Pancreas (tissue), 10 donors: ENCODE measurements at regions not wholly inside any gene's neighbourhood (a gene's known extent, or its start where the extent isn't known, plus 50 kb on each side); places are given as distances from the start of the nearest gene placed in this dataset.

ENCODE experiments used
- ATAC-seq, 4 donors: fragments of 200-7000 bp; cut with Tn5 transposase; one replicate each; pipeline versions ENCODE4 v1.8.0 to v1.9.1; 2020; ENCODE audit warnings: mild to moderate bottlenecking in 4 of 4, moderate library complexity in 4 of 4
- DNase-seq, 6 donors: peaks; one replicate each; pipeline ENCODE4 v3.0.0-alpha.2; 2020
- FAIRE-seq: peaks from 2 replicates; lab custom pipeline; 2012; peaks lifted over from hg19 to GRCh38; lab: Jason Lieb, UNC
- H3K27ac ChIP-seq, 4 donors: fragments of 200-600 bp; sonication (generic); 1 replicate in 3 of 4; 2 replicates in 1 of 4; pipeline versions ENCODE4 v1.5.0 to v1.8.0; 2020
- H3K27me3 ChIP-seq, 4 donors: fragments of 200-600 bp; one replicate each; pipeline ENCODE4 v1.8.0; 2021
- H3K36me3 ChIP-seq, 3 donors: fragments of 200-600 bp; sonication (generic) in 1 of 3; one replicate each; pipeline versions ENCODE4 v1.5.0 to v1.8.0; 2020 to 2021
- H3K4me1 ChIP-seq, 3 donors: fragments of 200-600 bp; one replicate each; pipeline ENCODE4 v1.8.0; 2021
- H3K4me3 ChIP-seq, 4 donors: fragments of 200-600 bp; sonication (generic) in 2 of 4; one replicate each; pipeline versions ENCODE4 v1.5.0 to v1.8.0; 2020 to 2021
- H3K9me3 ChIP-seq, 4 donors: fragments of 200-600 bp; one replicate each; pipeline ENCODE4 v1.8.0; 2021
- WGBS, 2 donors: extraction: QIAGEN DNeasy Blood & Tissue Kit; methylation state at CpG; one replicate each; pipeline ENCODE4 v1.1.7; 2013; 5-methylcytosine and 5-hydroxymethylcytosine counted together
- intact Hi-C, 3 donors: fragments of 100-400 bp; cut with DNase I; formaldehyde crosslinking; loops; one replicate each; pipeline versions ENCODE4 v1.11.1 to v1.14.2; 2022
- TF ChIP-seq, protein P1 (sequence below), 4 donors: fragments of 200-600 bp; sonication (generic) in 3 of 4; IDR thresholded peaks; one replicate each; pipeline versions ENCODE4 v1.5.0 to v1.8.0; 2021; ENCODE audit warnings: antibody characterized with exemption in 4 of 4
- donor health status: healthy with polysubstance abuse.
- donor health status: DM: no; HTN: no; CAD: no; lungs with moderate emphysema.
- donor health status: DM: no; HTN: no; CAD: no.
- donor health status: control.
- donor health status: control.
- donor health status: Bipolar disorder and iron deficiency.
- donor health status: DM: yes; HTN: yes; CAD: no.
- donor health status: DM: no; HTN: no; CAD: no.
- donor health status: DM: no; HTN: no; CAD: no.
- donor health status: DM: yes; HTN: yes; CAD: no.

DNA sequence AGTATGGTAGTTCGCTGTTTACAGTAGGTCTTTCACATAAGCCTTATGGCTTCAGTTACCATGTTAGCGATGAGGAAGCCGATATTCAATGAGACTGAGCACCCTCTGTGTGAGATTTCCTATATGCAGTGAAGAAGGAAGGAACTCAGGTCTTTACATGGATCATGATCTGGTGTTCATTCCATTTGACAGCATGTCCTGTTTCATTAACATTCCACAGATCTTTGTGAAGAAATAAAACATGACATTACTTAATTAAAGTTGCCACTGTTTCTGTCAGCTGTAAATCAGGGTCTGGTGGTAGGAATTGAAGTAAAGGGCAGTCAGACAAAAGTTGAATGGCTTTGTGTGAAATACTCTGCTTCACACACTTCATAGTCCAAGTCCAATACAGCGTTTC, 768.6 kb downstream of the ZPLD1 start:
- Histone ChIP-seq H3K9me3 (no peaks in the 10 kb centered on the region), H3K27ac (no peak overlapping the region), H3K36me3 (no peaks in the 10 kb centered on the region), H3K4me1 (no peaks in the 10 kb centered on the region), H3K4me3 (no peak overlapping the region), H3K27me3 (peaks cover 0 to 3% (median 0%) of the 10 kb centered on the region in 4 donors)
- ATAC-seq (no peak), FAIRE-seq (no peak), DNase-seq (no peak)
- TF ChIP-seq, protein P1, sequence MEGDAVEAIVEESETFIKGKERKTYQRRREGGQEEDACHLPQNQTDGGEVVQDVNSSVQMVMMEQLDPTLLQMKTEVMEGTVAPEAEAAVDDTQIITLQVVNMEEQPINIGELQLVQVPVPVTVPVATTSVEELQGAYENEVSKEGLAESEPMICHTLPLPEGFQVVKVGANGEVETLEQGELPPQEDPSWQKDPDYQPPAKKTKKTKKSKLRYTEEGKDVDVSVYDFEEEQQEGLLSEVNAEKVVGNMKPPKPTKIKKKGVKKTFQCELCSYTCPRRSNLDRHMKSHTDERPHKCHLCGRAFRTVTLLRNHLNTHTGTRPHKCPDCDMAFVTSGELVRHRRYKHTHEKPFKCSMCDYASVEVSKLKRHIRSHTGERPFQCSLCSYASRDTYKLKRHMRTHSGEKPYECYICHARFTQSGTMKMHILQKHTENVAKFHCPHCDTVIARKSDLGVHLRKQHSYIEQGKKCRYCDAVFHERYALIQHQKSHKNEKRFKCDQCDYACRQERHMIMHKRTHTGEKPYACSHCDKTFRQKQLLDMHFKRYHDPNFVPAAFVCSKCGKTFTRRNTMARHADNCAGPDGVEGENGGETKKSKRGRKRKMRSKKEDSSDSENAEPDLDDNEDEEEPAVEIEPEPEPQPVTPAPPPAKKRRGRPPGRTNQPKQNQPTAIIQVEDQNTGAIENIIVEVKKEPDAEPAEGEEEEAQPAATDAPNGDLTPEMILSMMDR (IDR thresholded peaks at IDR 0.05) = no peak
- intact Hi-C loops = no loop called here
- 87 to 95% methylated on average over 4 of the region's 4 CpGs for WGBS, 2 donors

DNA sequence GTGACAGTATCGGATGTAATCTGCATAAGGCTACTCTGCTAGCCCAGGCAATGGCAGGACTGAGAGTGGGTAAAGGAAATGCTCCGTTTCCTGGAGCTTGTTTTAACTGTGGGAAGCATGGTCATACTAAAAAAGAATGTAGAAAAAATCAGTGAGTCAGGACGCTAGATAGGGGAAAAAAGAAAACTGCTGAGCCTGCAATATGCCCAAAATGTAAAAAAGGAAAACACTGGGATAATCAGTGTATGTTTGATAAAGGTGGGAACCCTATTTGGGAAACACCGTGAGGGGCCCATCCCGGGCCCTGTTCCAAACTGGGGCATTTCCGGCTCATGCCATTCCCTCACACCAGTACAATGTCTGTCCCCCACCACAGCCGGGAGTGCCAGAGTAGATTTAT, 775.8 kb downstream of the ZPLD1 start:
- intact Hi-C loops = no loop called here
- Histone ChIP-seq H3K4me3 (no peak overlapping the region), H3K36me3 (no peaks in the 10 kb centered on the region), H3K9me3 (no peaks in the 10 kb centered on the region), H3K4me1 (no peaks in the 10 kb centered on the region), H3K27ac (no peak overlapping the region), H3K27me3 (peaks cover 0 to 3% (median 0%) of the 10 kb centered on the region in 4 donors)
- no peak for DNase-seq
- ATAC-seq = no peak
- no peak for FAIRE-seq
- TF ChIP-seq, protein P1 (IDR thresholded peaks at IDR 0.05) = no peak
- 64 to 65% methylated on average over 7 of the region's 7 CpGs for WGBS, 2 donors

- ATAC-seq (no peak), FAIRE-seq (no peak), DNase-seq (no peak)
- Histone ChIP-seq H3K4me1 (no peaks in the 10 kb centered on the region), H3K4me3 (no peak overlapping the region), H3K36me3 (no peaks in the 10 kb centered on the region), H3K27ac (no peak overlapping the region), H3K9me3 (no peaks in the 10 kb centered on the region), H3K27me3 (no peaks in the 10 kb centered on the region)
- intact Hi-C loops = no loop called here
- 36 to 71% methylated on average over 1 of the region's 1 CpG for WGBS, 2 donors
- TF ChIP-seq, protein P1 (IDR thresholded peaks at IDR 0.05) = no peak
Observed at GRCh38 chr3:103218146-103218545, 783.3 kb downstream of the ZPLD1 start.

- Histone ChIP-seq H3K36me3 (no peaks in the 10 kb centered on the region), H3K4me1 (no peaks in the 10 kb centered on the region), H3K27me3 (no peaks in the 10 kb centered on the region), H3K9me3 (no peaks in the 10 kb centered on the region), H3K27ac (no peak overlapping the region), H3K4me3 (no peak overlapping the region)
- no peak for FAIRE-seq
- no peak for ATAC-seq
- intact Hi-C loops = no loop called here
- TF ChIP-seq, protein P1 (IDR thresholded peaks at IDR 0.05) = no peak
- 92 to 100% methylated on average over 1 of the region's 1 CpG for WGBS, 2 donors
- no peak for DNase-seq
Observed at GRCh38 chr3:103218793-103219192, 784.0 kb downstream of the ZPLD1 start.

DNA sequence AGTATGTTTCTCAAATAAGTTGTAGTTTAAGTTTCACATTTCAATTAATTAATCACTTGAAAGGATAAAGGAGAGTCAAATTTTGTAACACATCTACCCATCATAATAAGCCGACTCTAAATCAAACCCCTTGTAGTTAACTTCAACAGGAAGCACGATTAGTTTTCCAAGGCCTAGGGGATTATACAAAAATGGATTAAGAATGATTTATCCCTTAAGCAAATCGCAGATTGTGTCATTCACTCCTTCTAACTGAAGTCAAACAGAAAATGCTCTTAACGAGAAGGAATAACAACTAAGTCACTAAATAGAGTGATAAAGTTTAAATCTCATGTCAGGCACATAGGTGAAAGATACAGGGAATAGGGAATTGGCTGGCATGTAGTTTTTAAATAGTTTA, 792.8 kb downstream of the ZPLD1 start:
- TF ChIP-seq, protein P1 (IDR thresholded peaks at IDR 0.05) = no peak
- WGBS, 2 donors = 53 to 60% methylated on average over 4 of the region's 4 CpGs
- H3K27me3 ChIP-seq = no peaks in the 10 kb centered on the region
- H3K27ac ChIP-seq = no peak overlapping the region
- intact Hi-C loops = no loop called here
- H3K9me3 ChIP-seq = no peaks in the 10 kb centered on the region
- no peaks in the 10 kb centered on the region for H3K36me3 ChIP-seq
- H3K4me3 ChIP-seq = no peak overlapping the region
- no peak for FAIRE-seq
- DNase-seq = no peak
- no peak for ATAC-seq
- no peaks in the 10 kb centered on the region for H3K4me1 ChIP-seq
